ENCODE measurements at regions not wholly inside any gene's neighbourhood (a gene's known extent, or its start where the extent isn't known, plus 50 kb on each side); places are given as distances from the start of the nearest gene placed in this dataset.

- no peak for DNase-seq
These were observed 109.6 kb upstream of the KIT start for GRCh38 chr4:54548098-54548620.

GRCh38 chr4:54548831-54549460, 108.8 kb upstream of the KIT start:
- no peak for DNase-seq

GRCh38 chr4:54550395-54551171, 107.2 kb upstream of the KIT start:
- DNase-seq, result no peak

GRCh38 chr4:54553001-54553400, 104.8 kb upstream of the KIT start:
- no peak for DNase-seq

GRCh38 chr4:54554339-54554990, 103.3 kb upstream of the KIT start:
- DNase-seq, result no peak

- DNase-seq, result no peak
These were observed 101.7 kb upstream of the KIT start for GRCh38 chr4:54556051-54556450.

GRCh38 chr4:54556587-54556986, 101.2 kb upstream of the KIT start:
- DNase-seq, result no peak

GRCh38 chr4:54558889-54559677, 98.7 kb upstream of the KIT start:
- no peak for DNase-seq

- no peak for DNase-seq
These were observed 97.2 kb upstream of the KIT start for GRCh38 chr4:54560513-54560912.

- no peak for DNase-seq
These were observed 95.8 kb upstream of the KIT start for GRCh38 chr4:54561940-54562339.

GRCh38 chr4:54566608-54567007, 91.1 kb upstream of the KIT start:
- DNase-seq, result no peak

- no peak for DNase-seq
These were observed 90.4 kb upstream of the KIT start for GRCh38 chr4:54567327-54567726.

GRCh38 chr4:54568184-54568583, 89.6 kb upstream of the KIT start:
- DNase-seq, result no peak

GRCh38 chr4:54570822-54571221, 86.9 kb upstream of the KIT start:
- no peak for DNase-seq

- DNase-seq, result no peak
These were observed 86.2 kb upstream of the KIT start for GRCh38 chr4:54571293-54572151.

- no peak for DNase-seq
These were observed 85.6 kb upstream of the KIT start for GRCh38 chr4:54572152-54572542.

- no peak for DNase-seq
These were observed 83.3 kb upstream of the KIT start for GRCh38 chr4:54574500-54574899.

- DNase-seq, result no peak
These were observed 81.8 kb upstream of the KIT start for GRCh38 chr4:54575919-54576318.

- no peak for DNase-seq
These were observed 76.0 kb upstream of the KIT start for GRCh38 chr4:54581807-54582206.

- DNase-seq, result no peak
These were observed 72.3 kb upstream of the KIT start for GRCh38 chr4:54585321-54586000.

- no peak for DNase-seq
These were observed 71.3 kb upstream of the KIT start for GRCh38 chr4:54586320-54586955.
